Adrenal gland (tissue), 9 donors: ENCODE measurements at regions not wholly inside any gene's neighbourhood (a gene's known extent, or its start where the extent isn't known, plus 50 kb on each side); places are given as distances from the start of the nearest gene placed in this dataset.

Source experiments
- DNase-seq, 7 donors: peaks; one replicate each; pipeline ENCODE4 v3.0.0-alpha.2; 2019 to 2020
- H3K27ac ChIP-seq, 5 donors: fragments of 200-600 bp; sonication (generic) in 4 of 5; 1 replicate in 3 of 5; 2 replicates in 2 of 5; pipeline versions ENCODE4 v1.5.1 to v1.8.0; 2016 to 2020; ENCODE audit warnings: mild to moderate bottlenecking in 1 of 5
- H3K27me3 ChIP-seq: fragments of 200-600 bp; 2 replicates; pipeline ENCODE4 v1.8.0; 2021
- H3K36me3 ChIP-seq, 2 donors: fragments of 200-600 bp; replicated peaks in 1 of 2; 1 replicate in 1 of 2; 2 replicates in 1 of 2; pipeline versions ENCODE4 v1.5.1 to v1.8.0; 2018 to 2022
- H3K4me1 ChIP-seq, 2 donors: fragments of 200-600 bp; replicated peaks in 1 of 2; 1 replicate in 1 of 2; 2 replicates in 1 of 2; pipeline versions ENCODE4 v1.5.1 to v1.8.0; 2018 to 2021
- H3K4me3 ChIP-seq, 4 donors: fragments of 200-600 bp; sonication (generic) in 3 of 4; one replicate each; pipeline ENCODE4 v1.5.1; 2016 to 2018
- H3K9me3 ChIP-seq, 3 donors: fragments of 200-600 bp; sonication (generic) in 1 of 3; replicated peaks in 1 of 3; 1 replicate in 2 of 3; 2 replicates in 1 of 3; pipeline versions ENCODE4 v1.5.1 to v1.8.0; 2016 to 2021
- POLR2A ChIP-seq, 2 donors: fragments of 450-650 bp; IDR thresholded peaks; one replicate each; pipeline ENCODE4 v1.6.1; 2017; ENCODE audit warnings: antibody characterized with exemption in 2 of 2, mild to moderate bottlenecking in 2 of 2, moderate library complexity in 1 of 2
- WGBS, 4 donors: extraction: QIAGEN DNeasy Blood & Tissue Kit in 2 of 4; methylation state at CpG; one replicate each; pipeline versions ENCODE4 v1.1.5 to v1.1.7; 2013 to 2017; 5-methylcytosine and 5-hydroxymethylcytosine counted together
- intact Hi-C, 2 donors: fragments of 100-400 bp; cut with DNase I; formaldehyde crosslinking; loops; one replicate each; pipeline versions ENCODE4 v1.14.1 to v1.15.0; 2022 to 2023
- TF ChIP-seq, protein P1 (sequence below), 6 experiments: fragments of 450-650 bp in 4 of 6; fragments of 200-600 bp in 2 of 6; sonication (generic) in 1 of 6; IDR thresholded peaks; 1 replicate in 5 of 6; 2 replicates in 1 of 6; pipeline versions ENCODE4 v1.5.1 to v1.8.0; 2016 to 2021; ENCODE audit warnings: antibody characterized with exemption in 6 of 6, mild to moderate bottlenecking in 2 of 6, moderate library complexity in 1 of 6
- donor health status: healthy with polysubstance abuse.
- donor health status: Bipolar disorder and iron deficiency.
- donor health status: DM: yes; HTN: yes; CAD: no.
- donor health status: DM: no; HTN: no; CAD: no.
- donor health status: DM: no; HTN: no; CAD: no.

DNA sequence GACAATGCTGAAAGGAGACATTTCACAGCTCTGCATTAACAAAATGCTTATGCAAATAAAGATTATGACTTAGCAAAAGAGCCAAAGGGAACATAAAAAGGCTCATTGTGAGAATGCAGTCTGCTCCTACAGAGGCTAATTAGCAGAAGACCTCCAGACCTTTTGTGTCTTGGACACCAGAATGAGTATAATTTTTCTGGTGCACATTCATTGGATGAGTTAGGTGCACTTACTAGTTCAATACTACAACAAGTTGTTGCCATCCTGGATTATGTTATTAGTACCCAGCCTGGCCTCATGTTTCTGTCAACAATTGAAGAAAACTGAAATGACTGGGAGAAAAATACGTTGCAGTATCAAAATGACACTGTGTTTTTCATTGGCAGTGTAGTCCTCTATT is 613.2 kb upstream of the CHORDC1 start:
- no peak overlapping the region for H3K27ac ChIP-seq
- no peak for DNase-seq
- no peaks in the 10 kb centered on the region for H3K36me3 ChIP-seq
- H3K27me3 ChIP-seq, result no peaks in the 10 kb centered on the region
- no peaks in the 10 kb centered on the region for H3K4me1 ChIP-seq
- H3K4me3 ChIP-seq, result no peak overlapping the region
- TF ChIP-seq, protein P1, sequence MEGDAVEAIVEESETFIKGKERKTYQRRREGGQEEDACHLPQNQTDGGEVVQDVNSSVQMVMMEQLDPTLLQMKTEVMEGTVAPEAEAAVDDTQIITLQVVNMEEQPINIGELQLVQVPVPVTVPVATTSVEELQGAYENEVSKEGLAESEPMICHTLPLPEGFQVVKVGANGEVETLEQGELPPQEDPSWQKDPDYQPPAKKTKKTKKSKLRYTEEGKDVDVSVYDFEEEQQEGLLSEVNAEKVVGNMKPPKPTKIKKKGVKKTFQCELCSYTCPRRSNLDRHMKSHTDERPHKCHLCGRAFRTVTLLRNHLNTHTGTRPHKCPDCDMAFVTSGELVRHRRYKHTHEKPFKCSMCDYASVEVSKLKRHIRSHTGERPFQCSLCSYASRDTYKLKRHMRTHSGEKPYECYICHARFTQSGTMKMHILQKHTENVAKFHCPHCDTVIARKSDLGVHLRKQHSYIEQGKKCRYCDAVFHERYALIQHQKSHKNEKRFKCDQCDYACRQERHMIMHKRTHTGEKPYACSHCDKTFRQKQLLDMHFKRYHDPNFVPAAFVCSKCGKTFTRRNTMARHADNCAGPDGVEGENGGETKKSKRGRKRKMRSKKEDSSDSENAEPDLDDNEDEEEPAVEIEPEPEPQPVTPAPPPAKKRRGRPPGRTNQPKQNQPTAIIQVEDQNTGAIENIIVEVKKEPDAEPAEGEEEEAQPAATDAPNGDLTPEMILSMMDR (IDR thresholded peaks at IDR 0.05), result no peak
- TF ChIP-seq POLR2A (IDR thresholded peaks at IDR 0.05), result no peak
- intact Hi-C loops, result no loop called here
- no peaks in the 10 kb centered on the region for H3K9me3 ChIP-seq
- 51 to 69% (median 56%) methylated on average over 1 of the region's 1 CpG for whole genome bisulfite sequencing, 4 donors

DNA sequence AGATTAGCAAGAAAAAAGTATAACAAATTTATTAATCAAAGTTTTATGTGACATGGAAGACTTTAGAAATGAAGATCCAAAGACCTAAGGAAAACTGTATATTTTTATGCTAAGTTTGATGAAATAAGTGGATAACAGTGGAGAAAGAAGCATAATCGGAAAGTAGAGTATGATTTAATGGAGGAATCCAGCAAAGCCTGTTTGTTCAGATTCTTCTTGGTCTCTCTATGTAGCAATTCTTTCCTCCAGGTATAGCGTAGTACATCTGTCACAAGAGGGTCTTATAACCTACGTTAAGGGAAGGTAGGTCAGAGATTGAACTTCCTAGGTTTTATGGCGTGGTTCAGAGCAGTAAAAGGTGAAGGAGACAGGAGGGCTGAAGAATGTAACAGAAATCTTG is 600.6 kb upstream of the CHORDC1 start:
- Histone ChIP-seq H3K27ac (no peak overlapping the region), H3K9me3 (no peaks in the 10 kb centered on the region), H3K4me1 (no peaks in the 10 kb centered on the region), H3K36me3 (no peaks in the 10 kb centered on the region), H3K4me3 (no peak overlapping the region), H3K27me3 (no peaks in the 10 kb centered on the region)
- intact Hi-C loops, result no loop called here
- TF ChIP-seq POLR2A (IDR thresholded peaks at IDR 0.05), result no peak
- TF ChIP-seq, protein P1 (IDR thresholded peaks at IDR 0.05), result no peak
- DNase-seq, result no peak
- 68 to 83% (median 76%) methylated on average over 4 of the region's 4 CpGs for WGBS, 4 donors

DNA sequence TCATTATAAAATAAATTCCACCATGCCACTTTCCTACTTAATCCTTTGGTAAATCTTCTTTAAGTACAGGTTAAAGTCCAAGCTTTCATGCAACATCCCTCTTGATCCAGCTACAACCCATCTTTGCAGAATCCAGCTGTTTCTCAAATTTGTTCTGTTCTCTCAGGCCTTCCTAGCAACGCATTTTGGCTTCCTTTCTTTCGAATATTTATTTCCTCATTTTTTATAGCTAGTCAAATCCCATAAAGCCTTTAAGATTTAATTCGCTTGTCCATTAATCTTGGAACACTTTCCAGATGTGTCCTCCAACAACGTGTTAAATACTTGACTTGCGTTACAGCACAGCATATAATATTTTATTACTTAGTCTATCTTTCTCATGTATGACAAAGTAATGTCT is 600.1 kb upstream of the CHORDC1 start:
- H3K4me1 ChIP-seq, result no peaks in the 10 kb centered on the region
- no peak for DNase-seq
- no peak overlapping the region for H3K4me3 ChIP-seq
- no peaks in the 10 kb centered on the region for H3K27me3 ChIP-seq
- no peaks in the 10 kb centered on the region for H3K9me3 ChIP-seq
- intact Hi-C loops, result no loop called here
- H3K27ac ChIP-seq, result no peak overlapping the region
- no peak for TF ChIP-seq POLR2A (IDR thresholded peaks at IDR 0.05)
- TF ChIP-seq, protein P1 (IDR thresholded peaks at IDR 0.05), result no peak
- WGBS, 4 donors, result 71 to 77% (median 74%) methylated on average over 5 of the region's 5 CpGs
- H3K36me3 ChIP-seq, result no peaks in the 10 kb centered on the region

DNA sequence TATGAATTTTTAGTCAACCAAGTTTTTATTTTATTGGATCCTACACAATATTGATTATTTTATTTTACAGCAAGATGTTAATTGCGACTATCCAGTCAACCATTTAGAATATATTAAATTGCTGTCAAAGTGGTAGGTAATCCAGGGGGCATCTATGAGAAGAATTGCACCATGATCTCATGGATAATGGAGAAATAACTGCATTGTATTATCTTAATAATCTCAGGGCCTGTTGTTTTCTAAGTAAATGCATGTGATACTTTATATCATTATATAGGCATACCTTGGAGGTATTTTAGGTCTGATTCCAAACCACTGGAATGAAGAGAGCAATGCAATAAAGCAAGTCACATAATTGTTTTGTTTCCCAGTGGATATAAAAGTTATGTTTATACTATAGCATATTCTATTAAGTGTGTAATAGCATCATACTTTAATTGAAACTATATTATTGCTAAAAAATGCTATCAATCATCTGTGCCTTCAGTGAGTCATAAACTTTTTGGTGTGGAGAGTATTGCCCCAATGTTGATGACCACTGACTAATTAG is 595.4 kb upstream of the CHORDC1 start:
- Histone ChIP-seq H3K4me3 (no peak overlapping the region), H3K36me3 (no peaks in the 10 kb centered on the region), H3K9me3 (no peaks in the 10 kb centered on the region), H3K27me3 (no peaks in the 10 kb centered on the region), H3K27ac (no peak overlapping the region), H3K4me1 (no peaks in the 10 kb centered on the region)
- WGBS, 4 donors, result 70 to 79% (median 78%) methylated on average over 1 of the region's 1 CpG
- DNase-seq, result no peak
- intact Hi-C loops, result no loop called here
- TF ChIP-seq, protein P1 (IDR thresholded peaks at IDR 0.05), result no peak
- TF ChIP-seq POLR2A (IDR thresholded peaks at IDR 0.05), result no peak
